Peyer's patch (tissue), 4 donors: ENCODE measurements at regions not wholly inside any gene's neighbourhood (a gene's known extent, or its start where the extent isn't known, plus 50 kb on each side); places are given as distances from the start of the nearest gene placed in this dataset.

Experiments
- DNase-seq, 3 donors: peaks; one replicate each; pipeline ENCODE4 v3.0.0-alpha.2; 2017 to 2019
- H3K27ac ChIP-seq, 4 donors: fragments of 200-600 bp; sonication (generic); one replicate each; pipeline ENCODE4 v1.5.1; 2016 to 2019
- H3K27me3 ChIP-seq, 2 donors: fragments of 200-600 bp; sonication (generic); one replicate each; pipeline ENCODE4 v1.5.1; 2019
- H3K36me3 ChIP-seq, 3 donors: fragments of 200-600 bp; sonication (generic); one replicate each; pipeline ENCODE4 v1.5.1; 2016 to 2019
- H3K4me1 ChIP-seq, 4 donors: fragments of 200-600 bp; sonication (generic); one replicate each; pipeline ENCODE4 v1.5.1; 2016 to 2019
- H3K4me3 ChIP-seq, 4 donors: fragments of 200-600 bp; sonication (generic); 1 replicate in 3 of 4; 2 replicates in 1 of 4; pipeline ENCODE4 v1.5.1; 2016 to 2019; ENCODE audit warnings: mild to moderate bottlenecking in 1 of 4
- H3K9me3 ChIP-seq, 4 donors: fragments of 200-600 bp; sonication (generic); one replicate each; pipeline ENCODE4 v1.5.1; 2016 to 2019; ENCODE audit warnings: mild to moderate bottlenecking in 1 of 4
- CTCF ChIP-seq, 6 experiments: fragments of 450-650 bp in 4 of 6; fragments of 200-600 bp in 2 of 6; sonication (generic) in 1 of 6; IDR thresholded peaks; one replicate each; pipeline ENCODE4 v1.5.1; 2017 to 2019; ENCODE audit warnings: antibody characterized with exemption in 6 of 6, mild to moderate bottlenecking in 3 of 6, moderate library complexity in 1 of 6
- POLR2A ChIP-seq, 2 donors: fragments of 450-650 bp; IDR thresholded peaks; one replicate each; pipeline ENCODE4 v1.5.1; 2017; ENCODE audit warnings: antibody characterized with exemption in 2 of 2, mild to moderate bottlenecking in 2 of 2, moderate library complexity in 2 of 2

GRCh38 chr1:87165177-87165576 lies 163.5 kb upstream of the LMO4 start:
- no peak for DNase-seq
- H3K36me3 ChIP-seq, result no peaks in the 10 kb centered on the region
- TF ChIP-seq CTCF (IDR thresholded peaks at IDR 0.05) (no peak), POLR2A (IDR thresholded peaks at IDR 0.05) (no peak)
- no peak overlapping the region for H3K4me3 ChIP-seq
- no peaks in the 10 kb centered on the region for H3K4me1 ChIP-seq
- no peaks in the 10 kb centered on the region for H3K9me3 ChIP-seq
- H3K27ac ChIP-seq, result no peak overlapping the region
- H3K27me3 ChIP-seq, result no peaks in the 10 kb centered on the region

- no peak for DNase-seq
- TF ChIP-seq CTCF (IDR thresholded peaks at IDR 0.05) (no peak), POLR2A (IDR thresholded peaks at IDR 0.05) (no peak)
- H3K27me3 ChIP-seq, result no peaks in the 10 kb centered on the region
- no peaks in the 10 kb centered on the region for H3K4me1 ChIP-seq
- no peak overlapping the region for H3K4me3 ChIP-seq
- no peak overlapping the region for H3K27ac ChIP-seq
- no peaks in the 10 kb centered on the region for H3K9me3 ChIP-seq
- H3K36me3 ChIP-seq, result no peaks in the 10 kb centered on the region
These were observed 161.4 kb upstream of the LMO4 start for GRCh38 chr1:87167157-87167789.

- Histone ChIP-seq H3K36me3 (no peaks in the 10 kb centered on the region), H3K4me3 (no peak overlapping the region), H3K4me1 (no peaks in the 10 kb centered on the region), H3K27me3 (no peaks in the 10 kb centered on the region), H3K9me3 (no peaks in the 10 kb centered on the region), H3K27ac (no peak overlapping the region)
- DNase-seq, result no peak
- TF ChIP-seq POLR2A (IDR thresholded peaks at IDR 0.05) (no peak), CTCF (IDR thresholded peaks at IDR 0.05) (no peak)
These were observed 160.7 kb upstream of the LMO4 start for GRCh38 chr1:87167848-87168525.

GRCh38 chr1:87169263-87169910 lies 159.3 kb upstream of the LMO4 start:
- no peaks in the 10 kb centered on the region for H3K27me3 ChIP-seq

GRCh38 chr1:87170157-87170556 lies 158.5 kb upstream of the LMO4 start:
- Histone ChIP-seq H3K4me3 (no peak overlapping the region), H3K27ac (no peak overlapping the region), H3K36me3 (no peaks in the 10 kb centered on the region), H3K4me1 (no peaks in the 10 kb centered on the region), H3K9me3 (no peaks in the 10 kb centered on the region), H3K27me3 (no peaks in the 10 kb centered on the region)
- no peak for TF ChIP-seq POLR2A (IDR thresholded peaks at IDR 0.05)
- no peak for TF ChIP-seq CTCF (IDR thresholded peaks at IDR 0.05)
- DNase-seq, result no peak

More at GRCh38 chr1:87169263-87169910, 159.3 kb upstream of the LMO4 start:
- no peak for TF ChIP-seq POLR2A (IDR thresholded peaks at IDR 0.05)
- TF ChIP-seq CTCF (IDR thresholded peaks at IDR 0.05), result no peak
- no peaks in the 10 kb centered on the region for H3K4me1 ChIP-seq
- no peak overlapping the region for H3K4me3 ChIP-seq
- H3K27ac ChIP-seq, result no peak overlapping the region
- H3K36me3 ChIP-seq, result no peaks in the 10 kb centered on the region
- DNase-seq, result no peak
- no peaks in the 10 kb centered on the region for H3K9me3 ChIP-seq
